ENCODE measurements at regions not wholly inside any gene's neighbourhood (a gene's known extent, or its start where the extent isn't known, plus 50 kb on each side); places are given as distances from the start of the nearest gene placed in this dataset.

DNA sequence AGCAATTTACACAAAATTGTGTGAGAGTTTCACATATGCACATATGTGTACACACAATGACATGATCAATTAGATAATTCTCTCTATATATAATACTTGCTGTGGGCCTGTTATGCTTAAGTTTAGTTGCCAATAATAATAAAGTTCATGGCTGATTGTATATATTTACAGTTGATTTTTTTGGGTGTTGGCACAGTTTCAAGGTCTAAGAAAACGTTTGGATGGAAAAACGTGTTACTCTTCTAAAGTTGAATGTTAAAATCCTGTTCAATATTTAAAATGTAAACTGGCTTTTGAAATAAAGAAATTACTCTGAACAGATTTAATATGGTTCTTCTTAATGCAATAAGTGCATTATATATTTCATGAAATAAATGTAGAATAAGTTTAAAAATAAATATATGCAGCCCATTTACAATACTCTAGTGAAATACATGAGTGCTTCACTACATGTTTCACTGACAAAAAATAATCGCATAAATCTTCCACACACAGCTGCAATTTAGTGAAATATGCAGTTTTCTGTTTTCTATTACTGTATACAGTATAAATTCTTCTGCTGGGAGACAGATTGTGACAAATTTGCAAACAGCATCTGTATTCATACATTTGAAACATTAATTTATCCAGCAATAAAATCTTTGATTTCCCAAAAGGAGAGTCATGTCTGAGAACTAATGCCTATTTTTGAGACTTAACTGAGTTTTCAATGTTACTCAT, 586.9 kb upstream of the KLHL1 start:
- Histone ChIP-seq H3K9ac (no peak overlapping the region), H3K79me2 (ENCODE audit: insufficient read depth, low read depth) (no peaks in the 10 kb centered on the region), H2AFZ (ENCODE audit: low read depth) (no peak overlapping the region), H3K27ac (no peak overlapping the region), H3K4me3 (IDR thresholded peaks at IDR 0.05; ENCODE audit: insufficient read depth, low read depth, low read length) (no peak overlapping the region), H3K4me1 (ENCODE audit: low read depth, poor library complexity, severe bottlenecking) (no peaks in the 10 kb centered on the region), H4K20me1 (ENCODE audit: insufficient read depth) (no peaks in the 10 kb centered on the region), H3K4me2 (no peak overlapping the region), H3K27me3 (ENCODE audit: insufficient read depth, low read depth) (no peaks in the 10 kb centered on the region), H3K36me3 (ENCODE audit: insufficient read depth) (no peaks in the 10 kb centered on the region)
- no peak for TF ChIP-seq CTCF (conservative IDR thresholded peaks at IDR 0.05; ENCODE audit: low read depth, low read length)

DNA sequence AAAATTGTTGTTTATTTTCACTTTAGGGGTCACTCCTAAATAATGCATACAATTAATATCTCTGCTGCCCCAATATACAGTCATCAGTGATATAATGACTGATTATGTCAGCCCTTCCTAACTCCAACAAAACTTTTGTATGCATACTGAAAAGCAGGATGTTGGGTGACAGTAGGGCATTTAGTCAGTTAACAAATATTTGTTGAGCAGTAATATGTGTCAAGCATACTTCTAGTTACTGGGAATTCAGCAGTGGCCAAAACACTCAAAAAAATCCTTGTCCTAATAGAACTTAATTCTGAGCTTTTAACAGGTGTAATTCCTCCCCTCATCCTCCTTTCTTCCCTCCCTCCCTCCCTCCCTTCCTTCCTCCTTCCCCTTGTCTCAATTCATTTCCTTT, 560.7 kb upstream of the KLHL1 start:
- Histone ChIP-seq H2AFZ (ENCODE audit: low read depth) (no peak overlapping the region), H3K79me2 (ENCODE audit: insufficient read depth, low read depth) (no peaks in the 10 kb centered on the region), H3K4me3 (IDR thresholded peaks at IDR 0.05; ENCODE audit: insufficient read depth, low read depth, low read length) (no peak overlapping the region), H4K20me1 (ENCODE audit: insufficient read depth) (no peaks in the 10 kb centered on the region), H3K4me1 (ENCODE audit: low read depth, poor library complexity, severe bottlenecking) (peaks cover 31% of the 10 kb centered on the region), H3K27me3 (ENCODE audit: insufficient read depth, low read depth) (no peaks in the 10 kb centered on the region), H3K4me2 (no peak overlapping the region), H3K9ac (no peak overlapping the region), H3K36me3 (ENCODE audit: insufficient read depth) (no peaks in the 10 kb centered on the region), H3K27ac (no peak overlapping the region)
- TF ChIP-seq CTCF (conservative IDR thresholded peaks at IDR 0.05; ENCODE audit: low read depth, low read length): no peak

GRCh38 chr13:70668293-70668692, 560.0 kb upstream of the KLHL1 start:
- Histone ChIP-seq H3K36me3 (ENCODE audit: insufficient read depth) (no peaks in the 10 kb centered on the region), H3K4me3 (IDR thresholded peaks at IDR 0.05; ENCODE audit: insufficient read depth, low read depth, low read length) (no peak overlapping the region), H4K20me1 (ENCODE audit: insufficient read depth) (no peaks in the 10 kb centered on the region), H3K4me2 (peak overlapping the region; percentile 45; the same call in 1 of the 2 replicates), H2AFZ (ENCODE audit: low read depth) (no peak overlapping the region), H3K27ac (no peak overlapping the region), H3K4me1 (ENCODE audit: low read depth, poor library complexity, severe bottlenecking) (peaks cover 31% of the 10 kb centered on the region), H3K79me2 (ENCODE audit: insufficient read depth, low read depth) (no peaks in the 10 kb centered on the region), H3K9ac (no peak overlapping the region), H3K27me3 (ENCODE audit: insufficient read depth, low read depth) (no peaks in the 10 kb centered on the region)
- TF ChIP-seq CTCF (conservative IDR thresholded peaks at IDR 0.05; ENCODE audit: low read depth, low read length): no peak

- H3K9ac ChIP-seq: no peak overlapping the region
- no peak overlapping the region for H3K27ac ChIP-seq
- no peak for TF ChIP-seq CTCF (conservative IDR thresholded peaks at IDR 0.05; ENCODE audit: low read depth, low read length)
Measured at GRCh38 chr13:70666883-70667556, 558.8 kb upstream of the KLHL1 start.

More at GRCh38 chr13:70666883-70667556, 558.8 kb upstream of the KLHL1 start:
- Histone ChIP-seq H3K36me3 (ENCODE audit: insufficient read depth) (no peaks in the 10 kb centered on the region), H3K4me1 (ENCODE audit: low read depth, poor library complexity, severe bottlenecking) (peaks cover 42% of the 10 kb centered on the region), H3K27me3 (ENCODE audit: insufficient read depth, low read depth) (no peaks in the 10 kb centered on the region), H3K4me3 (IDR thresholded peaks at IDR 0.05; ENCODE audit: insufficient read depth, low read depth, low read length) (no peak overlapping the region), H3K4me2 (no peak overlapping the region), H3K79me2 (ENCODE audit: insufficient read depth, low read depth) (no peaks in the 10 kb centered on the region), H4K20me1 (ENCODE audit: insufficient read depth) (no peaks in the 10 kb centered on the region), H2AFZ (ENCODE audit: low read depth) (no peak overlapping the region)
